ENCODE measurements at regions not wholly inside any gene's neighbourhood (a gene's known extent, or its start where the extent isn't known, plus 50 kb on each side); places are given as distances from the start of the nearest gene placed in this dataset.

DNA sequence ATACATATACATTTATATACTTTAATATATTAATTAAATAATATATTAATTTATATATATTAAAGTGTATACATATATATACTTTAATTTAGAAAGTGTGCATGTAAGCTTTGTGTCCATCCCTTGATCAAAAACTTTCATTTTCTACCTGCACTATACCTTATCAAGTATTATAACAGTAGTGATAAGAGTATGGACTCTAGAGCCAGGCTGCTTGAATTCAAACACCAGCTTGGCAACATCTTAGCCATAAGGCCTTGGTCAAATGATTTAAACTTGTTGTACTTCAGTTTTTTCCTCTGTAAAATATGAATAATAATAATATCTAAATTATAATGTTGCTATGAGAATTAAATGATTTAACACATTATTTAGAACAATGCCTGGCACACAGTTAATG, 327.6 kb upstream of the NECTIN3 start:
- TF ChIP-seq, protein P1, sequence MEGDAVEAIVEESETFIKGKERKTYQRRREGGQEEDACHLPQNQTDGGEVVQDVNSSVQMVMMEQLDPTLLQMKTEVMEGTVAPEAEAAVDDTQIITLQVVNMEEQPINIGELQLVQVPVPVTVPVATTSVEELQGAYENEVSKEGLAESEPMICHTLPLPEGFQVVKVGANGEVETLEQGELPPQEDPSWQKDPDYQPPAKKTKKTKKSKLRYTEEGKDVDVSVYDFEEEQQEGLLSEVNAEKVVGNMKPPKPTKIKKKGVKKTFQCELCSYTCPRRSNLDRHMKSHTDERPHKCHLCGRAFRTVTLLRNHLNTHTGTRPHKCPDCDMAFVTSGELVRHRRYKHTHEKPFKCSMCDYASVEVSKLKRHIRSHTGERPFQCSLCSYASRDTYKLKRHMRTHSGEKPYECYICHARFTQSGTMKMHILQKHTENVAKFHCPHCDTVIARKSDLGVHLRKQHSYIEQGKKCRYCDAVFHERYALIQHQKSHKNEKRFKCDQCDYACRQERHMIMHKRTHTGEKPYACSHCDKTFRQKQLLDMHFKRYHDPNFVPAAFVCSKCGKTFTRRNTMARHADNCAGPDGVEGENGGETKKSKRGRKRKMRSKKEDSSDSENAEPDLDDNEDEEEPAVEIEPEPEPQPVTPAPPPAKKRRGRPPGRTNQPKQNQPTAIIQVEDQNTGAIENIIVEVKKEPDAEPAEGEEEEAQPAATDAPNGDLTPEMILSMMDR (conservative IDR thresholded peaks at IDR 0.05 in 1 of 2, IDR thresholded peaks at IDR 0.05 in 1 of 2; ENCODE audit: extremely low read depth in 1 of 2, insufficient read depth in 1 of 2, low read depth in 1 of 2, low read length in 2 of 2): no peak
- TF ChIP-seq EZH2 (IDR thresholded peaks at IDR 0.05; ENCODE audit: borderline replicate concordance, low read length): no peak

All from mammary epithelial cell (primary cell).